ENCODE measurements at regions not wholly inside any gene's neighbourhood (a gene's known extent, or its start where the extent isn't known, plus 50 kb on each side); places are given as distances from the start of the nearest gene placed in this dataset.

- no peak for TF ChIP-seq POLR2A (IDR thresholded peaks at IDR 0.05; ENCODE audit: low read depth)
- no peak for TF ChIP-seq CTCF (IDR thresholded peaks at IDR 0.05)
- TF ChIP-seq EP300 (IDR thresholded peaks at IDR 0.05), result no peak
Measured at GRCh38 chr14:43249591-43249990, 1257.5 kb downstream of the FSCB start.
